GM12878 (cell line): ENCODE measurements at regions not wholly inside any gene's neighbourhood (a gene's known extent, or its start where the extent isn't known, plus 50 kb on each side); places are given as distances from the start of the nearest gene placed in this dataset.

Experiments used
- ATAC-seq: fragments of 200-7000 bp; cut with Tn5 transposase; 3 replicates; pipeline ENCODE4 v1.9.1; 2020; ENCODE audit warnings: mild to moderate bottlenecking, moderate library complexity
- BruUV-seq: library from RNA; stranded (reverse); fragments of 400-500 nt; replicated peaks from 2 replicates; lab custom pipeline; 2021; lab: Mats Ljungman, UMichigan
- CTCF ChIA-PET: fragments of 300-600 bp; sonication (Branson Sonifier 250); formaldehyde crosslinking; extraction: SDS; loops from one replicate; lab custom pipeline; 2021; ENCODE audit warnings: inconsistent platforms; lab: Yijun Ruan, JAX
- POLR2A ChIA-PET: fragments of 350-600 bp; formaldehyde crosslinking; extraction: SDS; loops from one replicate; lab custom pipeline; 2021; ENCODE audit warnings: inconsistent platforms; lab: Charles Lee
- RAD21 ChIA-PET: fragments of 300-600 bp; sonication (Branson Sonifier 250); formaldehyde crosslinking; loops from one replicate; lab custom pipeline; 2023; ENCODE audit warnings: antibody characterized with exemption; ENCODE audit not compliant: unreplicated experiment; lab: Charles Lee
- SMC1A ChIA-PET: fragments of 300-600 bp; sonication (Branson Sonifier 250); formaldehyde crosslinking; loops from one replicate; lab custom pipeline; 2023; ENCODE audit not compliant: unreplicated experiment, uncharacterized antibody; lab: Charles Lee
- DNase-seq: peaks from one replicate; pipeline ENCODE4 v3.0.0-alpha.2; 2011; ENCODE audit warnings: low read depth, low spot score
- FAIRE-seq: peaks from 3 replicates; lab custom pipeline; 2011; peaks lifted over from hg19 to GRCh38; lab: Jason Lieb, UNC
- H2AFZ ChIP-seq: 2 replicates; pipeline ENCODE4 v1.6.0; 2011; ENCODE audit warnings: low read depth, low read length, control low read depth; ENCODE audit not compliant: control insufficient read depth
- H3K27ac ChIP-seq: 2 replicates; pipeline ENCODE4 v1.5.1; 2011; ENCODE audit warnings: control low read depth; ENCODE audit not compliant: control insufficient read depth, insufficient read depth
- H3K27me3 ChIP-seq, 2 experiments: replicated peaks in 1 of 2; 2 replicates each; pipeline versions ENCODE4 v1.6.0 to v1.6.1; 2011; ENCODE audit warnings: low read length in 1 of 2; ENCODE audit not compliant: control insufficient read depth in 2 of 2, insufficient read depth in 2 of 2
- H3K36me3 ChIP-seq, 2 experiments: 2 replicates each; pipeline ENCODE4 v1.5.1; 2011; ENCODE audit warnings: low read length in 1 of 2; ENCODE audit not compliant: control insufficient read depth in 2 of 2, insufficient read depth in 2 of 2
- H3K4me1 ChIP-seq: 2 replicates; pipeline ENCODE4 v1.6.1; 2011; ENCODE audit warnings: mild to moderate bottlenecking, low read length, moderate library complexity, mixed read lengths; ENCODE audit not compliant: control insufficient read depth, insufficient read depth
- H3K4me2 ChIP-seq: 2 replicates; pipeline ENCODE4 v1.6.0; 2011; ENCODE audit warnings: control low read depth; ENCODE audit not compliant: control insufficient read depth, insufficient read depth
- H3K4me3 ChIP-seq: fragments of 200-600 bp; sonication (generic); 2 replicates; pipeline ENCODE4 v1.5.1; 2016
- H3K79me2 ChIP-seq: 2 replicates; pipeline ENCODE4 v1.6.0; 2011; ENCODE audit warnings: low read length; ENCODE audit not compliant: control insufficient read depth, insufficient read depth
- H3K9ac ChIP-seq: 2 replicates; pipeline ENCODE4 v1.8.0; 2011; ENCODE audit warnings: low read length, control low read depth, mixed read lengths; ENCODE audit not compliant: control insufficient read depth, insufficient read depth
- H3K9me3 ChIP-seq: replicated peaks from 3 replicates; pipeline ENCODE4 v1.5.1; 2011; ENCODE audit warnings: mild to moderate bottlenecking, low read length; ENCODE audit not compliant: control insufficient read depth, insufficient read depth
- H4K20me1 ChIP-seq: 2 replicates; pipeline ENCODE4 v1.6.0; 2011; ENCODE audit not compliant: control insufficient read depth, insufficient read depth
- EP300 ChIP-seq, 2 experiments: fragments of 150-350 bp in 1 of 2; IDR thresholded peaks; 2 replicates each; pipeline ENCODE4 v1.6.1; 2011 to 2012; ENCODE audit warnings: low read depth in 2 of 2, low read length in 2 of 2, borderline replicate concordance in 1 of 2, improper control_type of control experiment in 1 of 2, inconsistent platforms in 1 of 2; ENCODE audit not compliant: control insufficient read depth in 1 of 2
- POLR2AphosphoS2 ChIP-seq: IDR thresholded peaks from 2 replicates; pipeline ENCODE4 v1.6.1; 2011; ENCODE audit warnings: low read depth, mild to moderate bottlenecking, low read length, improper control_type of control experiment, moderate library complexity
- SREBF2 ChIP-seq: IDR thresholded peaks from 2 replicates; pipeline ENCODE4 v1.6.1; 2012; ENCODE audit warnings: mild to moderate bottlenecking, low read length
- ZBTB11 ChIP-seq: fragments of 450-650 bp; formaldehyde crosslinking; IDR thresholded peaks from 2 replicates; pipeline ENCODE4 v1.5.0; 2022; ENCODE audit warnings: mild to moderate bottlenecking, missing genetic modification characterization
- WGBS: methylation state at CpG from one replicate; pipeline ENCODE4 v1.1.6; 2016; ENCODE audit warnings: low lambda C conversion rate; ENCODE audit not compliant: insufficient replicate concordance, insufficient coverage; ENCODE audit errors: missing lambda C conversion rate; 5-methylcytosine and 5-hydroxymethylcytosine counted together
- in situ Hi-C: fragments of 300-500 bp; cut with MboI; formaldehyde crosslinking; loops from 9 replicates; pipeline ENCODE4 v1.14.3; 2018; ENCODE audit warnings: mixed read lengths
- intact Hi-C: fragments of 100-400 bp; cut with micrococcal nuclease; formaldehyde crosslinking; loops from one replicate; pipeline ENCODE4 v1.14.2; 2022; ENCODE audit not compliant: unreplicated experiment

GRCh38 chr1:228882771-228883450 is 147.6 kb downstream of the RHOU start:
- H3K27me3 ChIP-seq, result no peaks in the 10 kb centered on the region
- ChIA-PET CTCF (no interaction called here), POLR2A (no interaction called here), SMC1A (no interaction called here), RAD21 (no interaction called here)
- in situ Hi-C loops, result no loop called here
- no peak overlapping the region for H3K4me2 ChIP-seq
- H3K9ac ChIP-seq, result no peak overlapping the region
- FAIRE-seq (no peak), ATAC-seq (no peak), DNase-seq (no peak)
- H3K4me3 ChIP-seq, result no peak overlapping the region
- no peaks in the 10 kb centered on the region for H4K20me1 ChIP-seq
- H3K9me3 ChIP-seq, result no peaks in the 10 kb centered on the region; the same call in 2 of the 3 replicates
- no peak overlapping the region for H3K27ac ChIP-seq
- no peak overlapping the region for H2AFZ ChIP-seq
- no peaks in the 10 kb centered on the region for H3K79me2 ChIP-seq
- TF ChIP-seq POLR2AphosphoS2 (no peak), EP300 (IDR thresholded peaks at IDR 0.05; ENCODE audit: borderline replicate concordance in 1 of 2, control insufficient read depth in 1 of 2, low read depth in 2 of 2, low read length in 2 of 2) (no peak), ZBTB11 (CRISPR knock-in tag) (no peak), SREBF2 (no peak)
- no peaks in the 10 kb centered on the region for H3K4me1 ChIP-seq
- BruUV-seq, result no TSS peak
- intact Hi-C loops, result no loop called here
- WGBS, result 18% methylated on average over 4 of the region's 4 CpGs
- H3K36me3 ChIP-seq, result no peaks in the 10 kb centered on the region
